OCI-LY1 (cell line): ENCODE measurements at regions not wholly inside any gene's neighbourhood (a gene's known extent, or its start where the extent isn't known, plus 50 kb on each side); places are given as distances from the start of the nearest gene placed in this dataset.

Experiments
- H2AFZ ChIP-seq: fragments of 200-600 bp; sonication (generic), shearing (Covaris generic); 2 replicates; pipeline ENCODE4 v1.6.0; 2014; ENCODE audit warnings: antibody characterized with exemption, mild to moderate bottlenecking, low read length
- H3F3A ChIP-seq: fragments of 200-600 bp; sonication (generic), shearing (Covaris generic); 2 replicates; pipeline ENCODE4 v1.6.0; 2014; ENCODE audit warnings: mild to moderate bottlenecking, antibody characterized with exemption, low read length, moderate library complexity; ENCODE audit not compliant: insufficient read depth
- H3K27ac ChIP-seq: fragments of 200-600 bp; sonication (generic); 2 replicates; pipeline ENCODE4 v1.5.1; 2014; ENCODE audit warnings: low read length, mixed run types, mild to moderate bottlenecking, low read depth; ENCODE audit not compliant: poor library complexity, severe bottlenecking
- H3K27me3 ChIP-seq: fragments of 200-600 bp; sonication (generic); 2 replicates; pipeline ENCODE4 v1.6.0; 2014; ENCODE audit warnings: antibody characterized with exemption, mild to moderate bottlenecking, low read length, moderate library complexity; ENCODE audit not compliant: insufficient read depth
- H3K36me3 ChIP-seq: fragments of 200-600 bp; sonication (generic); 2 replicates; pipeline ENCODE4 v1.6.1; 2014; ENCODE audit warnings: mild to moderate bottlenecking, antibody characterized with exemption, low read length, moderate library complexity, mixed read lengths; ENCODE audit not compliant: insufficient read depth
- H3K4me1 ChIP-seq: fragments of 200-600 bp; sonication (generic); 2 replicates; pipeline ENCODE4 v1.5.1; 2014; ENCODE audit warnings: mild to moderate bottlenecking, low read length, moderate library complexity; ENCODE audit not compliant: insufficient read depth, severe bottlenecking
- H3K4me2 ChIP-seq: fragments of 200-600 bp; sonication (generic), shearing (Covaris generic); 2 replicates; pipeline ENCODE4 v1.6.1; 2014; ENCODE audit warnings: low read length
- H3K4me3 ChIP-seq: fragments of 200-600 bp; sonication (generic); 2 replicates; pipeline ENCODE4 v1.5.1; 2014; ENCODE audit warnings: low read length, low read depth, mild to moderate bottlenecking, mixed read lengths; ENCODE audit not compliant: poor library complexity, severe bottlenecking
- H3K79me2 ChIP-seq: fragments of 200-600 bp; shearing (Covaris generic); 2 replicates; pipeline ENCODE4 v1.6.1; 2016; ENCODE audit warnings: mixed run types, low read length, mixed read lengths; ENCODE audit not compliant: insufficient read depth
- H3K9ac ChIP-seq: fragments of 200-600 bp; sonication (generic), shearing (Covaris generic); 2 replicates; pipeline ENCODE4 v1.6.1; 2014; ENCODE audit warnings: mild to moderate bottlenecking, low read length, mixed read lengths
- H3K9me2 ChIP-seq: fragments of 200-600 bp; sonication (generic), shearing (Covaris generic); 2 replicates; pipeline ENCODE4 v1.6.1; 2014; ENCODE audit warnings: low read depth, mild to moderate bottlenecking, low read length, mixed read lengths
- H3K9me3 ChIP-seq: fragments of 200-600 bp; shearing (Covaris generic); 2 replicates; pipeline ENCODE4 v1.6.1; 2014; ENCODE audit warnings: low read length, mixed read lengths
- H4K20me1 ChIP-seq: fragments of 200-600 bp; sonication (generic), shearing (Covaris generic); 2 replicates; pipeline ENCODE4 v1.6.0; 2016; ENCODE audit warnings: mild to moderate bottlenecking, low read length; ENCODE audit not compliant: insufficient read depth
- CTCF ChIP-seq: fragments of 200-600 bp; sonication (generic), shearing (Covaris generic); IDR thresholded peaks from 2 replicates; pipeline ENCODE4 v1.5.1; 2017; ENCODE audit warnings: mild to moderate bottlenecking, antibody characterized with exemption, low read length, moderate library complexity, mixed read lengths
- EZH2 ChIP-seq: fragments of 200-600 bp; sonication (generic), shearing (Covaris generic); IDR thresholded peaks from 2 replicates; pipeline ENCODE4 v1.8.0; 2017; ENCODE audit warnings: borderline replicate concordance, mixed run types, mild to moderate bottlenecking, antibody characterized with exemption, low read length, moderate library complexity, mixed read lengths

- Histone ChIP-seq H3K4me2 (no peak overlapping the region), H3K36me3 (no peaks in the 10 kb centered on the region), H3K27ac (no peak overlapping the region), H2AFZ (no peak overlapping the region), H3K79me2 (no peaks in the 10 kb centered on the region), H3K4me1 (no peaks in the 10 kb centered on the region), H3K9ac (no peak overlapping the region), H3K9me3 (no peaks in the 10 kb centered on the region), H3F3A (no peaks in the 10 kb centered on the region), H4K20me1 (no peaks in the 10 kb centered on the region), H3K9me2 (no peaks in the 10 kb centered on the region), H3K27me3 (0 out of 2 replicates have a peak, but pooled peaks cover 4% of the 10 kb centered on the region), H3K4me3 (no peak overlapping the region)
- TF ChIP-seq CTCF = no peak
- TF ChIP-seq EZH2 = no peak
These were observed 131.9 kb upstream of the CLEC14A start for GRCh38 chr14:38387821-38388220.

GRCh38 chr14:38385836-38386235, 129.9 kb upstream of the CLEC14A start:
- Histone ChIP-seq H3K9me2 (no peaks in the 10 kb centered on the region), H3F3A (no peaks in the 10 kb centered on the region), H3K4me1 (no peaks in the 10 kb centered on the region), H3K9ac (no peak overlapping the region), H3K36me3 (no peaks in the 10 kb centered on the region), H3K79me2 (no peaks in the 10 kb centered on the region), H3K4me2 (no peak overlapping the region), H4K20me1 (no peaks in the 10 kb centered on the region), H2AFZ (no peak overlapping the region), H3K9me3 (no peaks in the 10 kb centered on the region), H3K4me3 (no peak overlapping the region), H3K27ac (no peak overlapping the region), H3K27me3 (0 out of 2 replicates have a peak, but pooled peaks cover 4% of the 10 kb centered on the region)
- no peak for TF ChIP-seq EZH2
- no peak for TF ChIP-seq CTCF

- Histone ChIP-seq H3F3A (no peaks in the 10 kb centered on the region), H2AFZ (no peak overlapping the region), H3K79me2 (no peaks in the 10 kb centered on the region), H3K9me2 (no peaks in the 10 kb centered on the region), H3K9ac (no peak overlapping the region), H3K4me1 (no peaks in the 10 kb centered on the region), H4K20me1 (no peaks in the 10 kb centered on the region), H3K4me3 (no peak overlapping the region), H3K9me3 (no peaks in the 10 kb centered on the region), H3K27me3 (0 out of 2 replicates have a peak, but pooled peaks cover 4% of the 10 kb centered on the region), H3K4me2 (no peak overlapping the region), H3K27ac (no peak overlapping the region), H3K36me3 (no peaks in the 10 kb centered on the region)
- TF ChIP-seq CTCF (no peak), EZH2 (no peak)
These were observed 129.4 kb upstream of the CLEC14A start for GRCh38 chr14:38385343-38385742.
